ENCODE measurements at regions not wholly inside any gene's neighbourhood (a gene's known extent, or its start where the extent isn't known, plus 50 kb on each side); places are given as distances from the start of the nearest gene placed in this dataset.
"Not testable (repeated sequence)": the region's sequence is repeated elsewhere in the genome, so short reads cannot be mapped to it uniquely, and the experiment has no call there.

DNA sequence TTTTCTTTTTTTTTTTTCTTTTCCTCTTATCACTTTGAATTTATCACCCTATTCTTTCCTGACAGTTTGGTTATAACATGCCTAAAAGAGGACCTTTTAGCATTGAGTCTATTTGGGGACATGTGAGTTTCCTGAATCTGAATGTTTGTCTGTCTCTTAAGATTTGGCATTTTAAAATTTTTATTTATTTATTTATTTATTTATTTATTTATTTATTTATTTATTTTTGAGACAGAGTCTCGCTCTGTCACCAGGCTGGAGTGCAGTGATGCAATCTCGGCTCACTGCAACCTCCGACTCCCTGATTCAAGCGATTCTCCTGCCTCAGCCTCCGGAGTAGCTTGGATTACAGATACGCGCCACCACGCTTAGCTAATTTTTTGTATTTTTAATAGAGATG lies 412.4 kb downstream of the ZBBX start:
- H3K9me3 Mint-ChIP-seq (ENCODE audit: low read depth); H3K4me3 Mint-ChIP-seq; ATAC-seq; DNase-seq; POLR2A ChIA-PET; H3K4me1 Mint-ChIP-seq; H3K27me3 Mint-ChIP-seq; H3K36me3 Mint-ChIP-seq (ENCODE audit: low read depth); intact Hi-C loops (cut with DNase I, micrococcal nuclease); H3K27ac Mint-ChIP-seq: not testable (repeated sequence)
- CTCF ChIA-PET = interaction anchor here (0.6 kb wide), 1 partner anchor 472 kb away, joined by 3 read pairs; no protein-coding TSS in a partner anchor

DNA sequence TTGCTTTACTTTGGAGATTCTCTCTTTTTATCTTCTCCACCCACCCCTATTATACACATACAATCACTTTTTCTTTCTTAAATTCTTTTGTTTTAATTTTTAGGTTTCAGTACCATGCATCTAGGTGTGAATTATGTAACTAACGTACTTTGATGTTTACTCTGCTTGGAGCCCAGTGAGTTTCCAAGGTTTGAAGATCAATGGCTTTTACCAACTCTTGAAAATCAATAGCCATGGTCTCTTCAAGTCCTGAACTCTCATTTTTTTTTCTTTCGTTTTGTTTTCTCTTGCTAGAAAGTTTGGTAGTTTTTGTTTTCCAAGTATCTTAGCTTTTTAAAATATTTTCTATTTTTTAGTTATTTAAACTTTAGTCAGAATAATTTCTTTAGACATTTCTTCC lies 417.2 kb downstream of the ZBBX start:
- peaks cover 4% of the 10 kb centered on the region for H3K9me3 Mint-ChIP-seq (ENCODE audit: low read depth)
- CTCF ChIA-PET = no interaction called here
- intact Hi-C loops (cut with DNase I, micrococcal nuclease) = no loop called here
- no peaks in the 10 kb centered on the region for H3K27me3 Mint-ChIP-seq
- H3K27ac Mint-ChIP-seq = no peak overlapping the region
- DNase-seq (no peak), ATAC-seq (no peak)
- POLR2A ChIA-PET = no interaction called here
- H3K4me1 Mint-ChIP-seq = no peaks in the 10 kb centered on the region
- no peak overlapping the region for H3K4me3 Mint-ChIP-seq
- no peaks in the 10 kb centered on the region for H3K36me3 Mint-ChIP-seq (ENCODE audit: low read depth)

DNA sequence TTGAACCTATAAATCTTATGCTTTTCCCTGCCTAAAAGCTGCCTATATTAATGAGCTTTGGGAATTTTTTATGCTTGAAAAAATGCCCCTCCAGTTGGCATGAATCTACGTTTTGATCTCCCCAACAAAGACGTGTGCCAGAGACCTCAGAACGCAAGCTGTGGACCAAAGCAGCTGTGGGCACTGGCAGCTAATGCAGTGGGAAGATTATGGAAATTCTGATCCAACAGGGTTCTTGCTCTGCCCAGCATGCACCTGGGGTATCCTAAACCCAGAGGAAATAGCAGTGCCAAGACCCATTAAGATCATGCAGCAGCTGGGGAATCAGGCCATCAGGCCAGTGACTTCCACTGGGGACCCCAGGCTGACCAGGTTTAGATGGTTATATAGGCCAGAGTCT lies 423.0 kb downstream of the ZBBX start:
- no peak for DNase-seq
- ATAC-seq = no peak
- peaks cover 9% of the 10 kb centered on the region for H3K9me3 Mint-ChIP-seq (ENCODE audit: low read depth)
- no peaks in the 10 kb centered on the region for H3K4me1 Mint-ChIP-seq
- H3K4me3 Mint-ChIP-seq = no peak overlapping the region
- no peak overlapping the region for H3K27ac Mint-ChIP-seq
- intact Hi-C loops (cut with DNase I, micrococcal nuclease) = no loop called here
- ChIA-PET POLR2A (no interaction called here), CTCF (no interaction called here)
- no peaks in the 10 kb centered on the region for H3K27me3 Mint-ChIP-seq
- no peaks in the 10 kb centered on the region for H3K36me3 Mint-ChIP-seq (ENCODE audit: low read depth)

DNA sequence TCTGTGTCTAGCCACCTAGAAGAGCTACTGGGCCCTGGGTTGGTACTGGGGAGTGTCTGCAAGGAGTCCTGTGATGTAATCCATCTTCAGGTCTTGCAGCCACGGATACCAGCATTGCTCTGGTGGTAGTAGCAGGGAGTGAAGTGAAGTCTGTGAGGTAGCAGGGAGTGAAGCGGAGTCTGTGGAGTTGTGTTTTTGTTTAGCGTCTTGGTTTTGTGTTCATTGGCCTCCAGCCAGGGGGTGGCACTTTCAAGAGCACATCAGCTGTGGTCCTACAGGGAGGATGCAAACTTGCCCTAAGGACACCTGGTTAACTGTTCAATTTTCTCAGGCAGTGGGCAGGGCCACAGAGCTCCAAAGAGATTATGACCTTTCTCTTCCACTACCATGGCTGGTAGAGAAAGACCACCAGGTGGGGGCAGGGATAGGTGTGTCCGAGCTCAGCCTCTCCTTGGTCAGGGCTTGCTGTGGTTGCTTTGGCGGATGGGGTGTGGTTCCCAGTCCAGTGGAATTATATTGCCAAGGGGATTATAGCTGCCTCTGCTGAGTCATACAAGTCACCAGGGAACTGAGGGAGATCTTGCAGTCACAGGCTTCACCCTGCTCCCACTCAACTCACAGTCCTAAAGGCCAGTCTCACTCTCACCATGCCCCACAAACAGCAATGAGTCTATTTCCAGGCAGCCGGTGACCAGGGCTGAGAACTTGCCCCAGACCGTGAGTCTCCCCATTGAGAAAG lies 424.7 kb downstream of the ZBBX start:
- POLR2A ChIA-PET = no interaction called here
- no peak for DNase-seq
- H3K27ac Mint-ChIP-seq = no peak overlapping the region
- no peak overlapping the region for H3K4me3 Mint-ChIP-seq
- H3K27me3 Mint-ChIP-seq = no peaks in the 10 kb centered on the region
- CTCF ChIA-PET = no interaction called here
- no peak for ATAC-seq
- peaks cover 11% of the 10 kb centered on the region for H3K9me3 Mint-ChIP-seq (ENCODE audit: low read depth)
- H3K4me1 Mint-ChIP-seq = no peaks in the 10 kb centered on the region
- intact Hi-C loops (cut with DNase I, micrococcal nuclease) = no loop called here
- no peaks in the 10 kb centered on the region for H3K36me3 Mint-ChIP-seq (ENCODE audit: low read depth)

DNA sequence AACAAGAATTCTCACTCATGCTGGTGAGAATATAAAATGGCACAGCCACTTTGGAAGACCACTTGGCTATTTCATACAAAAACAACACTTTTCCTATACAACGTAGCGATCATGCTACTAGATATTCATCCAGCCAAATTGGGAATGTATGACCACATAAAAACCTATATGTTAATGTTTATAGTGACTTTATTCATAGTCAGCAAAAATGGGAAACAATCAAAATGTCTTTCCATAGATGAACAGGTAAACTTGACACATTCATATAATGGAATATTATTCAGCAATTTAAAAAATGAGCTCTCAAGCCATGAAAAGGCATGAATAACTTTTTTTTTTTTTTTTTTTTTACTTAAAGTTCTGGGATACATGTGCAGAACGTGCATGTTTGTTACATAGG lies 445.2 kb downstream of the ZBBX start:
- Mint-ChIP-seq H3K36me3 (ENCODE audit: low read depth) (no peaks in the 10 kb centered on the region), H3K4me1 (no peaks in the 10 kb centered on the region), H3K27me3 (no peaks in the 10 kb centered on the region), H3K4me3 (no peak overlapping the region), H3K9me3 (ENCODE audit: low read depth) (peaks cover 12% of the 10 kb centered on the region), H3K27ac (no peak overlapping the region)
- ATAC-seq = no peak
- intact Hi-C loops (cut with DNase I, micrococcal nuclease) = no loop called here
- ChIA-PET POLR2A (no interaction called here), CTCF (no interaction called here)
- no peak for DNase-seq

DNA sequence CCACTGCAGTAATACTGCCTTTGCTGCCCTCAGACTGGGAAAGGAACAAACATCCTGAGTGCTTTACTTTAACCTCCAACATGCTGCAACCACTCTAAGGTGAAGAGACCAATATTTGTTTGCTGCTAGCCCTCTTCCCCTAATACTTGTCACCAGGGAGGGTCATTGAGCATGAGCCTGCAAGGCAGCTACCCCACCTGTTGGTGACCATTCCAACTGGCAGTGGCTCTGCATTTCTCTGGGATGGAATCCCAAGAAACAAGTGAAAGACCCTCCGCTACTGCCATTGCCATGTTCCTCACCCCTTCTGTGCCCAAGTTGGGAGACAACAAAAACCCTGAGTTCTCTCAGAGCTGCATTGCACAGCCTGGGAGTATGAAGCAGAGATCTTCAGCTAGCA lies 462.7 kb downstream of the ZBBX start:
- intact Hi-C loops (cut with DNase I, micrococcal nuclease) = no loop called here
- Mint-ChIP-seq H3K4me3 (no peak overlapping the region), H3K27ac (no peak overlapping the region), H3K36me3 (ENCODE audit: low read depth) (no peaks in the 10 kb centered on the region), H3K4me1 (no peaks in the 10 kb centered on the region), H3K9me3 (ENCODE audit: low read depth) (peaks cover 29% of the 10 kb centered on the region), H3K27me3 (no peaks in the 10 kb centered on the region)
- DNase-seq (no peak), ATAC-seq (no peak)
- CTCF ChIA-PET = no interaction called here
- POLR2A ChIA-PET = no interaction called here

DNA sequence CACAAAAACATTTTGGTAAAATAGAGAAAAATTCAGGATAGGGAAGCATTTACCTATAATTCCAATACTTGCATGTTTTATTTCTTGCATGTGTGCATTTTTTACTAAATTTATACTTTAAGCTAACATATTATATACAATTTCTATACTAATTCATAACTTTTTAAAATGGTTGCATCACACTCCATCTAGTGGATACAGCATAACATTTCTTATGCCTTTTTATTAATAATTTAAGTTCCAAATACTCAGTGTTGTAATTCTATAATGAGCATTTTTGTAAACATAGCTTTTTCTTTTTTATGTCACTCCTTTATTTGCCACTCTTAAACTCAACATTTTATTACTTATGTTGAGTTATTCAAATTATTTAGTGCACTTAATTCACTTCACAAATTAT lies 477.7 kb downstream of the ZBBX start:
- Mint-ChIP-seq H3K9me3 (ENCODE audit: low read depth) (peaks cover 9% of the 10 kb centered on the region), H3K4me3 (no peak overlapping the region), H3K27me3 (no peaks in the 10 kb centered on the region), H3K4me1 (no peaks in the 10 kb centered on the region), H3K36me3 (ENCODE audit: low read depth) (no peaks in the 10 kb centered on the region), H3K27ac (no peak overlapping the region)
- ATAC-seq = no peak
- intact Hi-C loops (cut with DNase I, micrococcal nuclease) = no loop called here
- no peak for DNase-seq
- POLR2A ChIA-PET = no interaction called here
- CTCF ChIA-PET = no interaction called here

DNA sequence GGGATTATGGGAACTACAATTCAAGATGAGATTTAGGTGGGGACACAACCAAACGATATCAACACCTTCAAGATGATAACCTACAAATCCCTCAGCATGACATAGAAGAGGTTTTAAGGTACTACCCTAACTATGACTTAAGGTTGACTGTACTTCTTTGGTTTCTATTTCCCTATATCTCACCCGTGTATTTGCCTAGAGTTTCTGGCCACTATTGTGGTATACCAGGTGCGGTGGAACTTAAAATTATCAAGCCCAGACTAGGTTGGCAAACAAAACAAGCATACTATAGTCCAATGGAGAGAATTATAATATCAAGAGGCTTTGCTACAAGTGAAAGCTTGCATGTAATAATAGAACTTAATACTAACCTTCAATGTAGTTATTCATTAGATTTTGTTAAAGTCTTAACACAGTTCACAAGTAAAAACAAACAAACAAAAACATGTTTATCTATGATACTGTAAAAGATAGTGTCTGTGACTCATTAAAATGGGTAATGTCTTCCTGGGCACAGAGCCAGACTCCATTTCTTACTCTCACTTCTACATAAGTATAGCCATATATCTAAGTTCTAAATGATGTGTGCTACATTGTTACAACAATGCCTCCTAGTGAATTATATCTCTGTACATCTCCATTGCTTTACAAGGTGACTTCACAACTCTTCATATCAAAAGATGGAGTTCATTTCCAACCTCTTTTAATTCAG lies 479.1 kb downstream of the ZBBX start:
- no peak overlapping the region for H3K27ac Mint-ChIP-seq
- POLR2A ChIA-PET = no interaction called here
- ATAC-seq = no peak
- no peak overlapping the region for H3K4me3 Mint-ChIP-seq
- CTCF ChIA-PET = no interaction called here
- no peaks in the 10 kb centered on the region for H3K4me1 Mint-ChIP-seq
- H3K9me3 Mint-ChIP-seq (ENCODE audit: low read depth) = peaks cover 6% of the 10 kb centered on the region
- intact Hi-C loops (cut with DNase I, micrococcal nuclease) = no loop called here
- no peak for DNase-seq
- H3K27me3 Mint-ChIP-seq = no peaks in the 10 kb centered on the region
- no peaks in the 10 kb centered on the region for H3K36me3 Mint-ChIP-seq (ENCODE audit: low read depth)

DNA sequence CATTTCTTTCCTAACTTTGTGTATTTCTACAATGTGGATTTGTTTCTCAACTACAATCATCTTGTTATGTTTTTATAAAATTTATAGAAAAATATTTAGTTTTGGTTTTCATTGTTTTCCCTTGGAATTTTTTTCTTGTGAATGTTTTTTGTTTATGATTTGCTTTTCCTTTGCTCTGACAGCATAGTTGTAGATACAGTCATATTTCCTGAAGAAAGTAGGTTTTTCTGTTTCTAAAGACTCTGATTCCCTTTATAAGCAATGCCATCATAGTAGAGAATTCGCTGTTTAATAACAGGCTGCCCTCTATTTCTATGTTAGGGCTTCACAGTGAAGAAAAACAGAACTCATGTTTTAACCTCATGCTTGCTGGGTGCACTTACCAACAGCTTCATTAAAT lies 482.3 kb downstream of the ZBBX start:
- no peaks in the 10 kb centered on the region for H3K36me3 Mint-ChIP-seq (ENCODE audit: low read depth)
- no peak for DNase-seq
- ChIA-PET POLR2A (no interaction called here), CTCF (no interaction called here)
- intact Hi-C loops (cut with DNase I, micrococcal nuclease) = no loop called here
- H3K27me3 Mint-ChIP-seq = no peaks in the 10 kb centered on the region
- no peak overlapping the region for H3K4me3 Mint-ChIP-seq
- H3K9me3 Mint-ChIP-seq (ENCODE audit: low read depth) = peaks cover 4% of the 10 kb centered on the region
- no peaks in the 10 kb centered on the region for H3K4me1 Mint-ChIP-seq
- no peak for ATAC-seq
- H3K27ac Mint-ChIP-seq = no peak overlapping the region

DNA sequence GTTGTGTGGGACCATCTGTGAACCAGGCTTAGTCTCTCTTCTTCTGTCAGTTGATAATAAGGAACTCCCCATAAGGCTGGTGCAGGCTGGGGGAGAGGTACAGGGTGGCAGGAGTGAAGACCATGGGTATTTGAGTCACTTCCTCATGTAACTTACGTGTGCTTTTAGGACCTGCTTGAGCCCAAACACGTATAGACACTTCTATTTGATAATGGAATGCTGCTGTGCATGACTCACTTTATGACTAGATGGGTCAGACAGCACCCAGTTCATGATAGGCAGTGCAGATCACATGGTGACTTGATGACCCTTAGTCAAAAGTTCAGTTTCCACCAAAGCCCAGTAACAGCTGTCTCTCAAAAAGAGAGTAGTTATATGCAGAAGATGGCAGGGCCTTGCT lies 490.9 kb downstream of the ZBBX start:
- POLR2A ChIA-PET = no interaction called here
- Mint-ChIP-seq H3K27ac (no peak overlapping the region), H3K27me3 (no peaks in the 10 kb centered on the region), H3K36me3 (ENCODE audit: low read depth) (no peaks in the 10 kb centered on the region), H3K4me1 (no peaks in the 10 kb centered on the region), H3K4me3 (no peak overlapping the region), H3K9me3 (ENCODE audit: low read depth) (peaks cover 6% of the 10 kb centered on the region)
- ATAC-seq (no peak), DNase-seq (no peak)
- intact Hi-C loops (cut with DNase I, micrococcal nuclease) = no loop called here
- CTCF ChIA-PET = no interaction called here

DNA sequence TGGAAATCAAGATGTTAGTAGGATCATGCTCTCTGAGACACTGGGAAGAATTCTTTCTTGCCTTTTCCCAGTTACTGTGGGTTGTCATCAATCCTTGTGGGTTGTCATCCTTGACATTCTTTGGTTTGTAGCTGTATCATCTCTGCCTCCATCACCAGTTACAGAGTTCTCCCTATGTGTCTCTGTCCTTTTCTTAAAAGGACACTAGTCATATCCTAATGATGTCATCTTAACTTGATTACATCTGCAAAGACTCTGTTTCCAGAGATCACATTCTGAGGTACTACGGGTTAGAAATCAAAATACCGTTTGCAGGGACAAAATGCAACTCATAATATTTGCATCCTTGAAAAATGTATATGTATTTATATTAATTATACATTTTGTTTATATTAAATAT lies 500.4 kb downstream of the ZBBX start:
- peaks cover 5% of the 10 kb centered on the region for H3K9me3 Mint-ChIP-seq (ENCODE audit: low read depth)
- intact Hi-C loops (cut with DNase I, micrococcal nuclease) = no loop called here
- CTCF ChIA-PET = no interaction called here
- H3K27me3 Mint-ChIP-seq = no peaks in the 10 kb centered on the region
- no peak for DNase-seq
- no peaks in the 10 kb centered on the region for H3K4me1 Mint-ChIP-seq
- no peaks in the 10 kb centered on the region for H3K36me3 Mint-ChIP-seq (ENCODE audit: low read depth)
- no peak overlapping the region for H3K4me3 Mint-ChIP-seq
- no peak overlapping the region for H3K27ac Mint-ChIP-seq
- ATAC-seq = no peak
- POLR2A ChIA-PET = no interaction called here

DNA sequence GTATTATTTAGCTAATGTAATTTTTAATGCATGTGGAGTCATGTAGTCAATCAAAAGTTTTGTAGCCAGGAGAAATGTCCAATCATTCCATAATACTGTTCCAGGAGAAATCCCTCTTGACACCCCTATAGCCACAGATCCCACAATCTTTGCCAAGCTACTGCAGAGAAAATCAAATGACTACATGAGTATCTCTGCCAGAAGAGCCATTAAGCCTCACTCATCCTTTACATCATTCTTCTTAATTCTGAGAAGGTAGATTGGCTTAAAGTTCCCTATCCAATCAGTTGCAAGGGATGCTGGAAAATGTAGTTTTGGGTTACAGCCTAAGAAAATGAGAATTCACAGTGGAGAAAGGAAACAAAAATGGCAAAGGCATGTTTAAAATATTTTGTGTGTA lies 502.1 kb downstream of the ZBBX start:
- no peak for DNase-seq
- Mint-ChIP-seq H3K4me1 (no peaks in the 10 kb centered on the region), H3K36me3 (ENCODE audit: low read depth) (no peaks in the 10 kb centered on the region), H3K27me3 (no peaks in the 10 kb centered on the region), H3K27ac (no peak overlapping the region), H3K9me3 (ENCODE audit: low read depth) (peaks cover 3% of the 10 kb centered on the region), H3K4me3 (no peak overlapping the region)
- POLR2A ChIA-PET = no interaction called here
- no peak for ATAC-seq
- CTCF ChIA-PET = no interaction called here
- intact Hi-C loops (cut with DNase I, micrococcal nuclease) = no loop called here

Data from activated CD4-positive, alpha-beta T cell treated with anti-CD3 and anti-CD28 coated beads for 36 hours (primary cell).